ENCODE measurements at regions not wholly inside any gene's neighbourhood (a gene's known extent, or its start where the extent isn't known, plus 50 kb on each side); places are given as distances from the start of the nearest gene placed in this dataset.

- Histone ChIP-seq H3K27me3 (ENCODE audit: control insufficient read depth, insufficient read depth, low read length) (no peaks in the 10 kb centered on the region), H3K4me3 (ENCODE audit: low read depth, low read length) (no peak overlapping the region), H3K79me2 (no peaks in the 10 kb centered on the region), H3K4me1 (no peaks in the 10 kb centered on the region), H3K4me2 (ENCODE audit: low read length) (no peak overlapping the region), H2AFZ (no peak overlapping the region), H3K9me3 (ENCODE audit: control insufficient read depth, low read length) (no peaks in the 10 kb centered on the region), H3K27ac (no peak overlapping the region), H3K36me3 (ENCODE audit: control insufficient read depth, insufficient read depth, low read length) (no peaks in the 10 kb centered on the region), H3K9ac (no peak overlapping the region)
- no peak for TF ChIP-seq CTCF (IDR thresholded peaks at IDR 0.05)
Measured at GRCh38 chr5:40167283-40167682, 512.4 kb upstream of the PTGER4 start.

DNA sequence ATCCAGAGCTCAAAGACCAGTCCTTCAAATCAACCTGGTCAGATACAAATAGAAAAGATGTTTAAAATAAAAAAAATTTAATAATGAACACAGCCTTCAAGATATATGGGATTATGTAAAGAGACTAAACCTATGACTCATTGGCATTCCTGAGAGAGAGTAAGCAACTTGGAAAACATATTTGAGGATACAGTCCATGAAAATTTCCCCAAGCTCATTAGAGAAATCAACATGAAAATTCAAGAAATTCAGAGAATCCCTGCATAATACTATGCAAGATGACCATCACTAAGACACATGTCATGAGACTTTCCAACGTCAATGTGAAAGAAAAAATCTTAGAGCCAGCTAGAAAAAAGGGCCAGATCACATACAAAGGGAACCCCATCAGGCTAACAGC is 512.9 kb upstream of the PTGER4 start:
- H2AFZ ChIP-seq: no peak overlapping the region
- H3K27me3 ChIP-seq (ENCODE audit: control insufficient read depth, insufficient read depth, low read length): no peaks in the 10 kb centered on the region
- no peaks in the 10 kb centered on the region for H3K9me3 ChIP-seq (ENCODE audit: control insufficient read depth, low read length)
- no peaks in the 10 kb centered on the region for H3K36me3 ChIP-seq (ENCODE audit: control insufficient read depth, insufficient read depth, low read length)
- no peak overlapping the region for H3K4me3 ChIP-seq (ENCODE audit: low read depth, low read length)
- no peaks in the 10 kb centered on the region for H3K79me2 ChIP-seq
- H3K4me2 ChIP-seq (ENCODE audit: low read length): no peak overlapping the region
- no peaks in the 10 kb centered on the region for H3K4me1 ChIP-seq
- TF ChIP-seq CTCF (IDR thresholded peaks at IDR 0.05): no peak
- H3K9ac ChIP-seq: no peak overlapping the region
- H3K27ac ChIP-seq: no peak overlapping the region

DNA sequence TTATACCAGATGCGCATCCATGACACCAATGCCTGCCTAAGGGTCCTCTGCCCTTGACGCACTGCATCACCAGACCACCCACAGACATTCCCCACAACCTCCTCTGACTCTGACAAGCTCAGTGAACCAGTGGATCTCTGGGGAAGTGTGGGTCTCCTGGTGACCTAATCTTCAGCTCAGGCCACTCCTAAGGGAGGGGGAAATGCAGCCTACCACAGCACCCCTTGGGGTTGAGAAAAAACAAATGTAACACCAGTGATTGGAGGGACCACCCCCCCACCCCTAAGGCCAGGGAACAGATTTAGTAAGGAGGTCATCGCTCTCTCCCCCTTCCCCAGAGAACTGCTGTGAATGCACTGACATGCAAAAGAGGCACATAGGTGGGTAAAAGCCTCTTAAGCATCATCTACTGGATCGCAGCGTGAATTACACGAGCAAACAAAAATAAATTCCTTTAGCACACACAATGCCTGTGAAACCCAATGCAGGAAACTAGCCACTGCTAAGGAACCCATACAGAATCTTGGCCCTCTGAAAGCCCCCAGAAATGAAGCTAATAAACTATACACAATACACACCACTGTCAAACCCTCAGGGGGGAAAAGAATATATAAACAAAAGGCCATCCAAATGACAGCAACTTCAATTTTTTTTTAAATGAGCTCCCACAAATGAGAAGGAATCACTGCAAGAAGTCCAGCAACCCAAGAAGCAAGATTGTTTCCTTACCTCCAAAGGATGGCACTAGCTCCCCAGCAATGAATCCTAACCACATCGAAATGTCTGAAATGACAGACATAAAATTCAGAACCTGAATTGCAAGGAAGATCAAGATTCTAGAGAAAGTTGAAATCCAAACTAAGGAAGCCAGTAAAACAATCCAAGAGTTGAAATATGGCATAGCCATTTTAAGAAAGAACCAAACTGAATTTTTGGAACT is 513.7 kb upstream of the PTGER4 start:
- Histone ChIP-seq H3K9me3 (ENCODE audit: control insufficient read depth, low read length) (no peaks in the 10 kb centered on the region), H3K27me3 (ENCODE audit: control insufficient read depth, insufficient read depth, low read length) (no peaks in the 10 kb centered on the region), H3K27ac (no peak overlapping the region), H3K36me3 (ENCODE audit: control insufficient read depth, insufficient read depth, low read length) (no peaks in the 10 kb centered on the region), H2AFZ (no peak overlapping the region), H3K79me2 (no peaks in the 10 kb centered on the region), H3K4me3 (ENCODE audit: low read depth, low read length) (no peak overlapping the region), H3K9ac (no peak overlapping the region), H3K4me1 (no peaks in the 10 kb centered on the region), H3K4me2 (ENCODE audit: low read length) (no peak overlapping the region)
- no peak for TF ChIP-seq CTCF (IDR thresholded peaks at IDR 0.05)

GRCh38 chr5:40165106-40165788 is 514.5 kb upstream of the PTGER4 start:
- no peaks in the 10 kb centered on the region for H3K4me1 ChIP-seq
- no peak overlapping the region for H3K4me3 ChIP-seq (ENCODE audit: low read depth, low read length)
- no peaks in the 10 kb centered on the region for H3K36me3 ChIP-seq (ENCODE audit: control insufficient read depth, insufficient read depth, low read length)
- no peak overlapping the region for H3K27ac ChIP-seq
- H3K9me3 ChIP-seq (ENCODE audit: control insufficient read depth, low read length): no peaks in the 10 kb centered on the region
- no peak overlapping the region for H2AFZ ChIP-seq
- TF ChIP-seq CTCF (IDR thresholded peaks at IDR 0.05): no peak
- no peak overlapping the region for H3K9ac ChIP-seq
- no peaks in the 10 kb centered on the region for H3K79me2 ChIP-seq
- H3K27me3 ChIP-seq (ENCODE audit: control insufficient read depth, insufficient read depth, low read length): no peaks in the 10 kb centered on the region
- no peak overlapping the region for H3K4me2 ChIP-seq (ENCODE audit: low read length)
